PC-9 (cell line): ENCODE measurements at regions not wholly inside any gene's neighbourhood (a gene's known extent, or its start where the extent isn't known, plus 50 kb on each side); places are given as distances from the start of the nearest gene placed in this dataset.

Experiments used
- BruUV-seq: library from RNA; stranded (reverse); fragments of 400-500 nt; replicated peaks from 2 replicates; lab custom pipeline; 2021; lab: Mats Ljungman, UMichigan
- CTCF ChIA-PET: fragments of 300-600 bp; sonication (Branson Sonifier 250); formaldehyde crosslinking; loops from one replicate; lab custom pipeline; 2022; ENCODE audit warnings: antibody characterized with exemption; lab: Charles Lee
- POLR2A ChIA-PET: fragments of 300-600 bp; sonication (Branson Sonifier 250); formaldehyde crosslinking; loops from one replicate; lab custom pipeline; 2022; ENCODE audit warnings: antibody characterized with exemption; ENCODE audit not compliant: unreplicated experiment; lab: Charles Lee
- DNase-seq, 2 experiments: peaks; one replicate each; pipeline versions ENCODE4 v3.0.0 to v3.0.0-alpha.2; 2015 to 2022; ENCODE audit warnings: mixed read lengths in 1 of 2
- H2AFZ ChIP-seq: fragments of 200-600 bp; sonication (generic); 2 replicates; pipeline ENCODE4 v1.8.1; 2017; ENCODE audit warnings: antibody characterized with exemption
- H3F3A ChIP-seq: fragments of 200-600 bp; sonication (generic); 2 replicates; pipeline ENCODE4 v1.8.1; 2017; ENCODE audit warnings: antibody characterized with exemption, mild to moderate bottlenecking, low read depth; ENCODE audit not compliant: insufficient read depth
- H3K27ac ChIP-seq: fragments of 200-600 bp; sonication (generic); 2 replicates; pipeline ENCODE4 v1.6.1; 2016; ENCODE audit warnings: mixed run types
- H3K27me3 ChIP-seq: fragments of 200-600 bp; sonication (generic); 2 replicates; pipeline ENCODE4 v1.6.1; 2016; ENCODE audit warnings: low read depth, mixed run types; ENCODE audit not compliant: insufficient read depth
- H3K36me3 ChIP-seq: fragments of 200-600 bp; sonication (generic); 2 replicates; pipeline ENCODE4 v1.6.1; 2016; ENCODE audit warnings: low read depth, mixed run types
- H3K4me1 ChIP-seq: fragments of 200-600 bp; sonication (generic); replicated peaks from 2 replicates; pipeline ENCODE4 v1.6.1; 2016; ENCODE audit warnings: mixed run types; ENCODE audit not compliant: insufficient read depth
- H3K4me2 ChIP-seq: fragments of 200-600 bp; sonication (generic); 2 replicates; pipeline ENCODE4 v1.6.1; 2017; ENCODE audit warnings: mixed run types
- H3K4me3 ChIP-seq: fragments of 200-600 bp; sonication (generic); 2 replicates; pipeline ENCODE4 v1.6.1; 2016; ENCODE audit warnings: mixed run types
- H3K79me2 ChIP-seq: fragments of 200-600 bp; sonication (generic); 2 replicates; pipeline ENCODE4 v1.6.1; 2017; ENCODE audit warnings: low read depth, mixed run types
- H3K9me2 ChIP-seq: fragments of 200-600 bp; sonication (generic); 2 replicates; pipeline ENCODE4 v1.8.1; 2017; ENCODE audit warnings: mild to moderate bottlenecking; ENCODE audit not compliant: insufficient read depth
- H3K9me3 ChIP-seq: fragments of 200-600 bp; sonication (generic); 2 replicates; pipeline ENCODE4 v1.8.1; 2016; ENCODE audit warnings: low read depth; ENCODE audit not compliant: insufficient read depth
- H4K20me1 ChIP-seq: fragments of 200-600 bp; sonication (generic); 2 replicates; pipeline ENCODE4 v1.8.1; 2017; ENCODE audit not compliant: insufficient read depth
- CTCF ChIP-seq: fragments of 200-600 bp; sonication (generic); conservative IDR thresholded peaks from 2 replicates; pipeline ENCODE4 v1.6.1; 2017; ENCODE audit warnings: mixed run types, antibody characterized with exemption, mild to moderate bottlenecking, moderate library complexity
- EZH2 ChIP-seq: fragments of 200-600 bp; sonication (generic); IDR thresholded peaks from 2 replicates; pipeline ENCODE4 v1.8.0; 2017; ENCODE audit warnings: antibody characterized with exemption, low read depth
- intact Hi-C: fragments of 100-400 bp; cut with micrococcal nuclease; formaldehyde crosslinking; loops from one replicate; pipeline ENCODE4 v1.10.0; 2022; ENCODE audit not compliant: unreplicated experiment

GRCh38 chr9:106587042-106587441 is 275.9 kb upstream of the ZNF462 start:
- Histone ChIP-seq H3K9me3 (no peaks in the 10 kb centered on the region), H3K9me2 (no peaks in the 10 kb centered on the region), H3K79me2 (no peaks in the 10 kb centered on the region), H3K27ac (no peak overlapping the region), H2AFZ (no peak overlapping the region), H4K20me1 (no peaks in the 10 kb centered on the region), H3K36me3 (no peaks in the 10 kb centered on the region), H3K4me2 (no peak overlapping the region), H3K4me1 (peaks cover 11% of the 10 kb centered on the region), H3K4me3 (no peak overlapping the region), H3F3A (no peaks in the 10 kb centered on the region), H3K27me3 (no peaks in the 10 kb centered on the region)
- no TSS peak for BruUV-seq
- no peak for DNase-seq
- TF ChIP-seq EZH2 (no peak), CTCF (no peak)
- intact Hi-C loops, result no loop called here
- ChIA-PET POLR2A (no interaction called here), CTCF (no interaction called here)

- BruUV-seq, result no TSS peak
- DNase-seq, result peak in 1 of 2 experiments; percentile 43
- no peaks in the 10 kb centered on the region for H4K20me1 ChIP-seq
- TF ChIP-seq EZH2 (no peak), CTCF (no peak)
- no peak overlapping the region for H3K27ac ChIP-seq
- 0 out of 2 replicates have a peak overlapping the region, but pooled peaks have one; percentile 10 for H3K4me2 ChIP-seq
- H3K4me3 ChIP-seq, result no peak overlapping the region
- ChIA-PET POLR2A (interaction anchor here (0.8 kb wide), 1 partner anchor 963 kb away, joined by 5 read pairs; no protein-coding TSS in a partner anchor), CTCF (no interaction called here)
- no peaks in the 10 kb centered on the region for H3K36me3 ChIP-seq
- no peaks in the 10 kb centered on the region for H3K9me2 ChIP-seq
- H3F3A ChIP-seq, result no peaks in the 10 kb centered on the region
- H3K79me2 ChIP-seq, result no peaks in the 10 kb centered on the region
- peaks cover 11% of the 10 kb centered on the region for H3K4me1 ChIP-seq
- intact Hi-C loops, result no loop called here
- H3K9me3 ChIP-seq, result no peaks in the 10 kb centered on the region
- H2AFZ ChIP-seq, result no peak overlapping the region
- H3K27me3 ChIP-seq, result no peaks in the 10 kb centered on the region
Observed at GRCh38 chr9:106588626-106589025, 274.3 kb upstream of the ZNF462 start.

DNA sequence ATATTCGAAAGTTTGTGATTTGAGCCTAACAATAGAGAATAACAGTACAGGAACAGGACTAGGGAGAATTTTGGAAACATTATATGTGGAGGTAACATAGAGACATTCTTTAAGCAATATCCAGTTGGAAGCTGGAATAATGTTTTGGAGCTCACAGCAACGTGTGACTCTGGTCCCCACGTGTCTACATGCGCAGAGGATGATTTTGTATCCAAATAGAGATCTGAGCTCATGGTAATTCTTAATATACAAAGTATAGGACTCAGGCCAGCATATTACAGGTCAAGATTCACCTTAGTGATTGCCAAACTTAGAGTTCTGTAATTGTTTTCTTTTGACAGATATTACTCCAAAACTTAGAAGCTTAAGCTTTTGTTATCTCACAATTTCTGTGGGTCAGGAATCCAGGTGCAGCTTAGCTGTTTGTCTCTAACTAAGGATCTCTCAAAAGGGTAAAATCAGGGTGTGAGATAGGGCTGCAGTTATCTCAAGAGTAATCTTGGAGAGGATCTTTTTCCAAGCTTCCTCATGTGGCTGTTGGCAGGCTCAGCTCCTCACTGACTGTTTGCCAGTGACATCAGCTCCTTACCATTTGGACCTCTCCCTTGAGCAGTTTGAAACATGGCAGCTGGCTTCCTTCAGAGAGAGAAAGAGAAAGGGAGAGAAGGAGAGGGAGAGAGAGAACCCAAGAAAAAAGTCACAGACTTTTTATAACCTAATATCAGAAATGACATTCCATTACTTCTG is 272.0 kb upstream of the ZNF462 start:
- CTCF ChIA-PET, result no interaction called here
- Histone ChIP-seq H3K79me2 (no peaks in the 10 kb centered on the region), H3K4me3 (no peak overlapping the region), H2AFZ (no peak overlapping the region), H3K27me3 (no peaks in the 10 kb centered on the region), H3F3A (no peaks in the 10 kb centered on the region), H3K9me3 (no peaks in the 10 kb centered on the region), H3K4me1 (peaks cover 11% of the 10 kb centered on the region), H3K4me2 (no peak overlapping the region), H3K9me2 (no peaks in the 10 kb centered on the region), H4K20me1 (no peaks in the 10 kb centered on the region), H3K27ac (no peak overlapping the region), H3K36me3 (no peaks in the 10 kb centered on the region)
- no TSS peak for BruUV-seq
- intact Hi-C loops, result no loop called here
- no peak for TF ChIP-seq CTCF
- no peak for TF ChIP-seq EZH2
- no peak for DNase-seq
- POLR2A ChIA-PET, result no interaction called here
